ENCODE measurements at regions not wholly inside any gene's neighbourhood (a gene's known extent, or its start where the extent isn't known, plus 50 kb on each side); places are given as distances from the start of the nearest gene placed in this dataset.

DNA sequence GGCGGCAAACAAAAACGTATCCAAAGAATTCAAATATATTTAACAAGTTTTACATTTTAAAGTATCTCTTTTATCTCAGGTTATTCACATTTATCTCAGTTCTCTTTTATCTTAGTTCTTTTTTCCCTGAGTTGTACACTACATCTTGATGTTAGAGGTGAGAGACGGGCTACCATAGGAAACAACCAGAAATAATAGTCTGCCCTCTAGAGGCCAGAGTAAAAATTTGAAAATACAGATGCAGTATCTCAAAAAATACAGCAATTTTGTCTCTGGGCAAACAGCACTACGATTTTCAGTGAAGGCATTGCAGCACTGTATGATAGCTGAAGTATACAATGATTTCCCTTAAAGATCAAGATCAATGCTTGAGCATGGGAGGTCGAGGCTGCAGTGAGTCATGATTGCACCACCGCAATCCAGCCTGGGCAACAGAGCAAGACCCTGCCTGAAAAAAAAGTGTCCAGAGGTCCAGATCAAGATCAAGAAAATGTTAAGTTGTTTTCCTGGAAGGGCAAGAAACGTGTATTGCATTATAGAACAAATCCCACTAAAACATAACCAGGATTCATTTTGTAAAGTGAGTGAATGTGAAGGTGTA, 82.6 kb upstream of the ATP11B start:
- TF ChIP-seq, protein P1, sequence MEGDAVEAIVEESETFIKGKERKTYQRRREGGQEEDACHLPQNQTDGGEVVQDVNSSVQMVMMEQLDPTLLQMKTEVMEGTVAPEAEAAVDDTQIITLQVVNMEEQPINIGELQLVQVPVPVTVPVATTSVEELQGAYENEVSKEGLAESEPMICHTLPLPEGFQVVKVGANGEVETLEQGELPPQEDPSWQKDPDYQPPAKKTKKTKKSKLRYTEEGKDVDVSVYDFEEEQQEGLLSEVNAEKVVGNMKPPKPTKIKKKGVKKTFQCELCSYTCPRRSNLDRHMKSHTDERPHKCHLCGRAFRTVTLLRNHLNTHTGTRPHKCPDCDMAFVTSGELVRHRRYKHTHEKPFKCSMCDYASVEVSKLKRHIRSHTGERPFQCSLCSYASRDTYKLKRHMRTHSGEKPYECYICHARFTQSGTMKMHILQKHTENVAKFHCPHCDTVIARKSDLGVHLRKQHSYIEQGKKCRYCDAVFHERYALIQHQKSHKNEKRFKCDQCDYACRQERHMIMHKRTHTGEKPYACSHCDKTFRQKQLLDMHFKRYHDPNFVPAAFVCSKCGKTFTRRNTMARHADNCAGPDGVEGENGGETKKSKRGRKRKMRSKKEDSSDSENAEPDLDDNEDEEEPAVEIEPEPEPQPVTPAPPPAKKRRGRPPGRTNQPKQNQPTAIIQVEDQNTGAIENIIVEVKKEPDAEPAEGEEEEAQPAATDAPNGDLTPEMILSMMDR (IDR thresholded peaks at IDR 0.05; ENCODE audit: low read depth, low read length), result peak; percentile 69
- Histone ChIP-seq H3K27ac (ENCODE audit: low read depth, low read length) (no peak overlapping the region), H3K9me3 (ENCODE audit: control insufficient read depth, insufficient read depth, low read length) (no peaks in the 10 kb centered on the region), H3K4me3 (ENCODE audit: low read depth, low read length) (no peak overlapping the region), H3K27me3 (ENCODE audit: control insufficient read depth, insufficient read depth, low read length) (no peaks in the 10 kb centered on the region)
- POLR2A ChIA-PET, result no interaction called here
- no peak for DNase-seq (ENCODE audit: low read depth, low spot score)
- CTCF ChIA-PET, result interaction anchor here (0.6 to 5.5 kb wide), 11 partner anchors 9 to 822 kb away, joined by 3 to 72 read pairs (median 4); no protein-coding TSS in a partner anchor

DNA sequence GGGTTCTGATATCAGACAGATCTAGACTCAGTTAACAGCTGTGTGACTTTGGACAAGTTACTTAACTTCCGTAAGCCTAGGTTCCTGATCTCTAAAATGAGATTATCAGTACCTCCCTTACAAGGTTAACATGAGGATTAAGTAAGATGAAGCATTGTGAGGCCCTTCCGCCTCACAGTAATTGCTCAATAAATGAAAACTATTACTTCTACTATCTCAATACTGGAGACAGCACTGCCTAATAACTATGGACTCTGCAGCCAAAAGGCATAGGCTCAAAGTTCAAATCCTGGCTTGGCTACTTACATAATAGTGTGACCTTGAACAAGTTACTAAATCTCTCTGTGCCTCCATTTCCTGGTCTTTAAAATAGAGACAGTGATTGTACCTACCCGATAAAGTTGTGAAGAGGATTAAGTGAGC, 82.0 kb upstream of the ATP11B start:
- DNase-seq (ENCODE audit: low read depth, low spot score), result no peak
- ChIA-PET CTCF (interaction anchor here (0.6 to 5.5 kb wide), 9 partner anchors 9 to 823 kb away, joined by 3 to 72 read pairs (median 4); no protein-coding TSS in a partner anchor), POLR2A (no interaction called here)
- Histone ChIP-seq H3K4me3 (ENCODE audit: low read depth, low read length) (no peak overlapping the region), H3K27ac (ENCODE audit: low read depth, low read length) (no peak overlapping the region), H3K27me3 (ENCODE audit: control insufficient read depth, insufficient read depth, low read length) (no peaks in the 10 kb centered on the region), H3K9me3 (ENCODE audit: control insufficient read depth, insufficient read depth, low read length) (no peaks in the 10 kb centered on the region)
- TF ChIP-seq, protein P1 (IDR thresholded peaks at IDR 0.05; ENCODE audit: low read depth, low read length), result no peak

DNA sequence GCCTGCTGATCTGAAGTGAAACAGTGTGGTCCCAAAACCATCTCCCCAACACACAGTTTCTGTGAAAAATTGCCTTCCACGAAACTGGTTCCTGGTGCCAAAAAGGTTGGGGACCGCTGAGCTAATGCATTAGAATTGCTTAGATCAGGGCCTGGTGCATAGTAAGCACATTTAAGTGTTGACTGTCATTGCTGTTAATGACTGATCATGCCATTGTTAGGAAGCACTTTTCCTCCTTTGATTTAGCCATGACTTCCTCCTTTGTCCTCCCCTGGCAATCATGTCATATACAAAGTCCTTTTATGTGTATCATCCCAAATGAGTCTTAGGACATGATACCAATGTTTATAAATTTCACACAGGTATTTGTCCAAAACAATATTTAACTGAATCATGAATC, 81.5 kb upstream of the ATP11B start:
- Histone ChIP-seq H3K27me3 (ENCODE audit: control insufficient read depth, insufficient read depth, low read length) (no peaks in the 10 kb centered on the region), H3K4me3 (ENCODE audit: low read depth, low read length) (no peak overlapping the region), H3K27ac (ENCODE audit: low read depth, low read length) (no peak overlapping the region), H3K9me3 (ENCODE audit: control insufficient read depth, insufficient read depth, low read length) (no peaks in the 10 kb centered on the region)
- TF ChIP-seq, protein P1 (IDR thresholded peaks at IDR 0.05; ENCODE audit: low read depth, low read length), result no peak
- POLR2A ChIA-PET, result no interaction called here
- CTCF ChIA-PET, result interaction anchor here (0.7 to 5.5 kb wide), 4 partner anchors 8 to 288 kb away, joined by 4 to 72 read pairs (median 9); no protein-coding TSS in a partner anchor
- no peak for DNase-seq (ENCODE audit: low read depth, low spot score)

DNA sequence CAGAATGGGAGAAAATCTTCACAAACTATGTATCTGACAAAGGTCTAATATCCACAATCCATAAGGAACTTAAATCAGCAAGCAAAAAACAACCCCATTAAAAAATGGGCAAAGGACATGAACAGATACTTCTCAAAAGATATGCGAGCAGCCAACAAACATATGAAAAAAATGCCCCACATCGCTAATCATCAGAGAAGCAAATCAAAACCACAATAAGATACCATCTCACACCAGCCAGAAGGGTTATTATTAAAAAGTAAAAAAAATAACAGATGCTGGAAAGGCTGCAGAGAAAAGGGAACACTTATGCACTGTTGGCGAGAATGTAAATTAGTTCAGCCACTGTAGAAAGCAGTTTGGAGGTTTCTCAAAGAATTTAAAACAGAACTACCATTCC, 80.2 kb upstream of the ATP11B start:
- Histone ChIP-seq H3K4me3 (ENCODE audit: low read depth, low read length) (no peak overlapping the region), H3K9me3 (ENCODE audit: control insufficient read depth, insufficient read depth, low read length) (no peaks in the 10 kb centered on the region), H3K27ac (ENCODE audit: low read depth, low read length) (no peak overlapping the region), H3K27me3 (ENCODE audit: control insufficient read depth, insufficient read depth, low read length) (no peaks in the 10 kb centered on the region)
- POLR2A ChIA-PET, result no interaction called here
- TF ChIP-seq, protein P1 (IDR thresholded peaks at IDR 0.05; ENCODE audit: low read depth, low read length), result no peak
- no peak for DNase-seq (ENCODE audit: low read depth, low spot score)
- CTCF ChIA-PET, result interaction anchor here (0.6 to 5.5 kb wide), 18 partner anchors 8 to 840 kb away, joined by 3 to 72 read pairs (median 5); partner anchors contain the start of gene ATP11B

DNA sequence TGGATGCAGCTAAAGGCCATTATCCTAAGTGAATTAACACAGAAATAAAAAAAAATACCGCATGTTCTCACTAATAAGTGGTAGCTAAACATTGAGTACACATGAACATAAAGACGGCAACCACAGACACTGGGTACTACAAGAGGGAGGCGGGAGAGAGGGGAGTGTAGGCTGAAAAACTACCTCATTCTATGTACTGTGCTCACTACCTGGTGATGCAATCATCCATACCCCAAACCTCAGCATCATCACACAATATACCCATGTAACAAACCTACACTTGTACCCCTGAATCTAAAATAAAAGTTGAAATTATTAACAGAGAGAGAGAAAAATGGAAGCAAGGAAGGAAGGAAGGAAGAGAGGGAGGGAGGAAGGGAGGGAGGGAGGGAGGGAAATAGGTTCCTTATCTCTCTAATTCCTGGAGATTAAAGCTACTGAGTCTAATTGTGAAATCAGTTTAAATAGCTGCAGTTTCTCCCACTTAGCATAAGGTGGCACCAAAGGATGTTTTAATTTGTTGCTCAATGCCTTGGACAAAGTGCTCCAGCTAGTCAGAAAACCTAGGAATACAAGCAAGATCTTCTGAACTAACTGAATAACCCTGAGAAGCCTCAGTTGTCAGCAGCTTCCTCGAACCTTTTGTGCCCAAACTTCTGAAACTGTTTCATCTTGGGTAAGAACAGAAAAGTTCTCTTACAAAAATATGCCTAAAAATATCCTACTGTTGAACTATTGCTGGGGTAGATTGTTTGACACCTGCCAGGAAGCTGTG, 79.4 kb upstream of the ATP11B start:
- Histone ChIP-seq H3K27me3 (ENCODE audit: control insufficient read depth, insufficient read depth, low read length) (no peaks in the 10 kb centered on the region), H3K4me3 (ENCODE audit: low read depth, low read length) (no peak overlapping the region), H3K9me3 (ENCODE audit: control insufficient read depth, insufficient read depth, low read length) (no peaks in the 10 kb centered on the region), H3K27ac (ENCODE audit: low read depth, low read length) (no peak overlapping the region)
- POLR2A ChIA-PET, result interaction anchor here (0.6 kb wide), 2 partner anchors 108 to 148 kb away, joined by 4 to 5 read pairs; no protein-coding TSS in a partner anchor
- DNase-seq (ENCODE audit: low read depth, low spot score), result peak; percentile 36
- TF ChIP-seq, protein P1 (IDR thresholded peaks at IDR 0.05; ENCODE audit: low read depth, low read length), result peak; percentile 62
- CTCF ChIA-PET, result interaction anchor here (0.6 to 5.5 kb wide), 37 partner anchors 9 to 1015 kb away, joined by 3 to 72 read pairs (median 5); partner anchors contain the start of gene ATP11B
